Activated naive CD4-positive, alpha-beta T cell treated with anti-CD3 and anti-CD28 coated beads, Interleukin-2, amount 10 ng/mL, durations not matched to agents 7 days and 5 days (primary cell): ENCODE measurements at regions not wholly inside any gene's neighbourhood (a gene's known extent, or its start where the extent isn't known, plus 50 kb on each side); places are given as distances from the start of the nearest gene placed in this dataset.

Experiments
- CTCF ChIA-PET: fragments of 350-600 bp; sonication (Branson Sonifier 250); formaldehyde crosslinking; loops from one replicate; lab custom pipeline; 2021; ENCODE audit warnings: antibody characterized with exemption; lab: Charles Lee
- DNase-seq: peaks from one replicate; pipeline ENCODE4 v3.0.0-alpha.2; 2020
- H3K27ac Mint-ChIP-seq: one replicate; pipeline ENCODE4 v1.8.0; 2021; ENCODE audit warnings: mild to moderate bottlenecking, moderate library complexity, mixed read lengths
- H3K27me3 Mint-ChIP-seq: one replicate; pipeline ENCODE4 v1.8.0; 2021; ENCODE audit warnings: mild to moderate bottlenecking, mixed read lengths
- H3K36me3 Mint-ChIP-seq: one replicate; pipeline ENCODE4 v1.8.0; 2021; ENCODE audit warnings: mixed read lengths
- H3K4me1 Mint-ChIP-seq: one replicate; pipeline ENCODE4 v1.8.0; 2021; ENCODE audit warnings: mixed read lengths
- H3K4me3 Mint-ChIP-seq: one replicate; pipeline ENCODE4 v1.8.0; 2021; ENCODE audit warnings: mild to moderate bottlenecking, moderate library complexity, mixed read lengths
- H3K9me3 Mint-ChIP-seq: one replicate; pipeline ENCODE4 v1.8.0; 2021; ENCODE audit warnings: mixed read lengths

GRCh38 chr1:29811247-29811646 lies 574.9 kb downstream of the PTPRU start:
- Mint-ChIP-seq H3K27ac (no peak overlapping the region), H3K4me3 (no peak overlapping the region), H3K4me1 (no peaks in the 10 kb centered on the region), H3K9me3 (no peaks in the 10 kb centered on the region), H3K27me3 (no peaks in the 10 kb centered on the region), H3K36me3 (no peaks in the 10 kb centered on the region)
- CTCF ChIA-PET: no interaction called here
- DNase-seq: no peak

- Mint-ChIP-seq H3K27me3 (no peaks in the 10 kb centered on the region), H3K27ac (no peak overlapping the region), H3K4me3 (no peak overlapping the region), H3K36me3 (no peaks in the 10 kb centered on the region), H3K9me3 (no peaks in the 10 kb centered on the region), H3K4me1 (no peaks in the 10 kb centered on the region)
- CTCF ChIA-PET: no interaction called here
- no peak for DNase-seq
These were observed 574.1 kb downstream of the PTPRU start for GRCh38 chr1:29810121-29811120.

GRCh38 chr1:29809446-29810120 lies 573.3 kb downstream of the PTPRU start:
- H3K9me3 Mint-ChIP-seq: no peaks in the 10 kb centered on the region
- no peaks in the 10 kb centered on the region for H3K36me3 Mint-ChIP-seq
- H3K27ac Mint-ChIP-seq: no peak overlapping the region
- no peaks in the 10 kb centered on the region for H3K27me3 Mint-ChIP-seq
- H3K4me3 Mint-ChIP-seq: no peak overlapping the region
- no peak for DNase-seq
- CTCF ChIA-PET: no interaction called here
- H3K4me1 Mint-ChIP-seq: no peaks in the 10 kb centered on the region

GRCh38 chr1:29808141-29808995 lies 572.0 kb downstream of the PTPRU start:
- Mint-ChIP-seq H3K4me3 (no peak overlapping the region), H3K27me3 (no peaks in the 10 kb centered on the region), H3K27ac (no peak overlapping the region), H3K36me3 (no peaks in the 10 kb centered on the region), H3K4me1 (no peaks in the 10 kb centered on the region), H3K9me3 (no peaks in the 10 kb centered on the region)
- CTCF ChIA-PET: no interaction called here
- no peak for DNase-seq

- no peak for DNase-seq
- H3K4me1 Mint-ChIP-seq: no peaks in the 10 kb centered on the region
- no peak overlapping the region for H3K27ac Mint-ChIP-seq
- no peaks in the 10 kb centered on the region for H3K27me3 Mint-ChIP-seq
- H3K9me3 Mint-ChIP-seq: no peaks in the 10 kb centered on the region
- CTCF ChIA-PET: no interaction called here
- no peaks in the 10 kb centered on the region for H3K36me3 Mint-ChIP-seq
- H3K4me3 Mint-ChIP-seq: no peak overlapping the region
These were observed 571.4 kb downstream of the PTPRU start for GRCh38 chr1:29807689-29808088.

- H3K4me1 Mint-ChIP-seq: no peaks in the 10 kb centered on the region
- CTCF ChIA-PET: interaction anchor here (1.1 kb wide), 1 partner anchor 12 kb away, joined by 3 read pairs; no protein-coding TSS in a partner anchor
- H3K36me3 Mint-ChIP-seq: no peaks in the 10 kb centered on the region
- no peaks in the 10 kb centered on the region for H3K27me3 Mint-ChIP-seq
- H3K27ac Mint-ChIP-seq: no peak overlapping the region
- H3K4me3 Mint-ChIP-seq: no peak overlapping the region
- DNase-seq: no peak
- H3K9me3 Mint-ChIP-seq: no peaks in the 10 kb centered on the region
These were observed 570.5 kb downstream of the PTPRU start for GRCh38 chr1:29806646-29807319.

GRCh38 chr1:29805896-29806160 lies 569.5 kb downstream of the PTPRU start:
- CTCF ChIA-PET: no interaction called here
- no peak for DNase-seq
- no peaks in the 10 kb centered on the region for H3K4me1 Mint-ChIP-seq
- no peak overlapping the region for H3K4me3 Mint-ChIP-seq
- peaks cover under 1% of the 10 kb centered on the region for H3K27me3 Mint-ChIP-seq
- no peak overlapping the region for H3K27ac Mint-ChIP-seq
- no peaks in the 10 kb centered on the region for H3K36me3 Mint-ChIP-seq
- H3K9me3 Mint-ChIP-seq: no peaks in the 10 kb centered on the region

GRCh38 chr1:29805122-29805895 lies 569.0 kb downstream of the PTPRU start:
- CTCF ChIA-PET: no interaction called here
- no peaks in the 10 kb centered on the region for H3K9me3 Mint-ChIP-seq

GRCh38 chr1:29804181-29804899 lies 568.0 kb downstream of the PTPRU start:
- Mint-ChIP-seq H3K36me3 (no peaks in the 10 kb centered on the region), H3K27ac (no peak overlapping the region), H3K9me3 (no peaks in the 10 kb centered on the region), H3K4me1 (no peaks in the 10 kb centered on the region), H3K4me3 (no peak overlapping the region), H3K27me3 (peaks cover 3% of the 10 kb centered on the region)
- CTCF ChIA-PET: no interaction called here
- DNase-seq: no peak

More at GRCh38 chr1:29805122-29805895, 569.0 kb downstream of the PTPRU start:
- no peak overlapping the region for H3K4me3 Mint-ChIP-seq
- H3K4me1 Mint-ChIP-seq: no peaks in the 10 kb centered on the region
- no peak overlapping the region for H3K27ac Mint-ChIP-seq
- peaks cover 3% of the 10 kb centered on the region for H3K27me3 Mint-ChIP-seq
- no peak for DNase-seq
- no peaks in the 10 kb centered on the region for H3K36me3 Mint-ChIP-seq

GRCh38 chr1:29803486-29803885 lies 567.2 kb downstream of the PTPRU start:
- no peak for DNase-seq
- no peak overlapping the region for H3K4me3 Mint-ChIP-seq
- H3K36me3 Mint-ChIP-seq: no peaks in the 10 kb centered on the region
- CTCF ChIA-PET: interaction anchor here (1.4 kb wide), 1 partner anchor 11 kb away, joined by 4 read pairs; no protein-coding TSS in a partner anchor
- no peak overlapping the region for H3K27ac Mint-ChIP-seq
- no peaks in the 10 kb centered on the region for H3K9me3 Mint-ChIP-seq
- no peaks in the 10 kb centered on the region for H3K4me1 Mint-ChIP-seq
- H3K27me3 Mint-ChIP-seq: peaks cover 3% of the 10 kb centered on the region

GRCh38 chr1:29802181-29803068 lies 566.1 kb downstream of the PTPRU start:
- Mint-ChIP-seq H3K27me3 (peaks cover 3% of the 10 kb centered on the region), H3K36me3 (no peaks in the 10 kb centered on the region), H3K9me3 (no peaks in the 10 kb centered on the region), H3K4me3 (no peak overlapping the region), H3K4me1 (no peaks in the 10 kb centered on the region), H3K27ac (no peak overlapping the region)
- DNase-seq: no peak
- CTCF ChIA-PET: interaction anchor here (1.4 kb wide), 1 partner anchor 10 kb away, joined by 4 read pairs; no protein-coding TSS in a partner anchor

GRCh38 chr1:29801561-29801973 lies 565.2 kb downstream of the PTPRU start:
- Mint-ChIP-seq H3K27me3 (peaks cover 3% of the 10 kb centered on the region), H3K27ac (no peak overlapping the region), H3K4me3 (no peak overlapping the region), H3K36me3 (no peaks in the 10 kb centered on the region), H3K4me1 (no peaks in the 10 kb centered on the region), H3K9me3 (no peaks in the 10 kb centered on the region)
- DNase-seq: no peak
- CTCF ChIA-PET: no interaction called here
